NT2/D1 (cell line): ENCODE measurements at regions not wholly inside any gene's neighbourhood (a gene's known extent, or its start where the extent isn't known, plus 50 kb on each side); places are given as distances from the start of the nearest gene placed in this dataset.

ENCODE experiments used
- SUZ12 ChIP-seq: IDR thresholded peaks from 2 replicates; pipeline ENCODE4 v1.6.1; 2011; ENCODE audit not compliant: insufficient read length, insufficient read depth; ENCODE audit errors: extremely low read depth
- YY1 ChIP-seq: IDR thresholded peaks from 2 replicates; pipeline ENCODE4 v1.6.1; 2011; ENCODE audit not compliant: insufficient read length, insufficient read depth
- ZNF274 ChIP-seq: IDR thresholded peaks from 2 replicates; pipeline ENCODE4 v1.6.1; 2011; ENCODE audit warnings: mild to moderate bottlenecking, low read depth, low read length

GRCh38 chr6:26161322-26161721 is 74.1 kb downstream of the HFE start:
- TF ChIP-seq ZNF274 (no peak), SUZ12 (no peak), YY1 (no peak)
